ENCODE measurements at regions not wholly inside any gene's neighbourhood (a gene's known extent, or its start where the extent isn't known, plus 50 kb on each side); places are given as distances from the start of the nearest gene placed in this dataset.

- no peak for DNase-seq (ENCODE audit: low spot score)
- Mint-ChIP-seq H3K27me3 (ENCODE audit: insufficient read depth) (no peaks in the 10 kb centered on the region), H3K9me3 (peaks cover 25% of the 10 kb centered on the region), H3K36me3 (ENCODE audit: low read depth) (peaks cover 5% of the 10 kb centered on the region), H3K4me3 (no peak overlapping the region), H3K27ac (no peak overlapping the region), H3K4me1 (ENCODE audit: low read depth) (no peaks in the 10 kb centered on the region)
- intact Hi-C loops (cut with micrococcal nuclease), result no loop called here
Observed at GRCh38 chr12:14283489-14284144, 81.9 kb upstream of the ATF7IP start.

- Mint-ChIP-seq H3K4me1 (ENCODE audit: low read depth) (no peaks in the 10 kb centered on the region), H3K27ac (no peak overlapping the region), H3K27me3 (ENCODE audit: insufficient read depth) (no peaks in the 10 kb centered on the region), H3K4me3 (no peak overlapping the region), H3K9me3 (peaks cover 28% of the 10 kb centered on the region), H3K36me3 (ENCODE audit: low read depth) (peaks cover 5% of the 10 kb centered on the region)
- intact Hi-C loops (cut with micrococcal nuclease), result no loop called here
- DNase-seq (ENCODE audit: low spot score), result no peak
Observed at GRCh38 chr12:14284184-14284722, 81.2 kb upstream of the ATF7IP start.

GRCh38 chr12:14289601-14290000, 75.9 kb upstream of the ATF7IP start:
- no peaks in the 10 kb centered on the region for H3K4me1 Mint-ChIP-seq (ENCODE audit: low read depth)
- no peaks in the 10 kb centered on the region for H3K36me3 Mint-ChIP-seq (ENCODE audit: low read depth)
- DNase-seq (ENCODE audit: low spot score), result no peak
- intact Hi-C loops (cut with micrococcal nuclease), result no loop called here
- H3K4me3 Mint-ChIP-seq, result no peak overlapping the region
- no peaks in the 10 kb centered on the region for H3K27me3 Mint-ChIP-seq (ENCODE audit: insufficient read depth)
- H3K9me3 Mint-ChIP-seq, result peaks cover 23% of the 10 kb centered on the region
- H3K27ac Mint-ChIP-seq, result no peak overlapping the region

GRCh38 chr12:14290951-14291350, 74.5 kb upstream of the ATF7IP start:
- Mint-ChIP-seq H3K27ac (no peak overlapping the region), H3K27me3 (ENCODE audit: insufficient read depth) (no peaks in the 10 kb centered on the region), H3K4me3 (no peak overlapping the region), H3K36me3 (ENCODE audit: low read depth) (no peaks in the 10 kb centered on the region), H3K9me3 (peaks cover 30% of the 10 kb centered on the region), H3K4me1 (ENCODE audit: low read depth) (no peaks in the 10 kb centered on the region)
- intact Hi-C loops (cut with micrococcal nuclease), result no loop called here
- no peak for DNase-seq (ENCODE audit: low spot score)

- H3K4me3 Mint-ChIP-seq, result no peak overlapping the region
- peaks cover 2% of the 10 kb centered on the region for H3K36me3 Mint-ChIP-seq (ENCODE audit: low read depth)
- H3K4me1 Mint-ChIP-seq (ENCODE audit: low read depth), result no peaks in the 10 kb centered on the region
- H3K9me3 Mint-ChIP-seq, result peaks cover 22% of the 10 kb centered on the region
- H3K27ac Mint-ChIP-seq, result no peak overlapping the region
- intact Hi-C loops (cut with micrococcal nuclease), result no loop called here
- H3K27me3 Mint-ChIP-seq (ENCODE audit: insufficient read depth), result no peaks in the 10 kb centered on the region
- DNase-seq (ENCODE audit: low spot score), result no peak
Observed at GRCh38 chr12:14303661-14304155, 61.8 kb upstream of the ATF7IP start.

- Mint-ChIP-seq H3K9me3 (peaks cover 7% of the 10 kb centered on the region), H3K4me3 (no peak overlapping the region), H3K27me3 (ENCODE audit: insufficient read depth) (no peaks in the 10 kb centered on the region), H3K27ac (no peak overlapping the region), H3K4me1 (ENCODE audit: low read depth) (no peaks in the 10 kb centered on the region), H3K36me3 (ENCODE audit: low read depth) (peaks cover 2% of the 10 kb centered on the region)
- DNase-seq (ENCODE audit: low spot score), result no peak
- intact Hi-C loops (cut with micrococcal nuclease), result no loop called here
Observed at GRCh38 chr12:14307004-14307403, 58.5 kb upstream of the ATF7IP start.

- Mint-ChIP-seq H3K9me3 (peaks cover 7% of the 10 kb centered on the region), H3K27ac (no peak overlapping the region), H3K27me3 (ENCODE audit: insufficient read depth) (no peaks in the 10 kb centered on the region), H3K36me3 (ENCODE audit: low read depth) (peaks cover 2% of the 10 kb centered on the region), H3K4me1 (ENCODE audit: low read depth) (no peaks in the 10 kb centered on the region), H3K4me3 (no peak overlapping the region)
- intact Hi-C loops (cut with micrococcal nuclease), result no loop called here
- no peak for DNase-seq (ENCODE audit: low spot score)
Observed at GRCh38 chr12:14308516-14308915, 57.0 kb upstream of the ATF7IP start.

GRCh38 chr12:14310866-14311265, 54.6 kb upstream of the ATF7IP start:
- no peak for DNase-seq (ENCODE audit: low spot score)
- no peaks in the 10 kb centered on the region for H3K27me3 Mint-ChIP-seq (ENCODE audit: insufficient read depth)
- no peak overlapping the region for H3K4me3 Mint-ChIP-seq
- peaks cover 2% of the 10 kb centered on the region for H3K36me3 Mint-ChIP-seq (ENCODE audit: low read depth)
- H3K4me1 Mint-ChIP-seq (ENCODE audit: low read depth), result no peaks in the 10 kb centered on the region
- no peak overlapping the region for H3K27ac Mint-ChIP-seq
- intact Hi-C loops (cut with micrococcal nuclease), result no loop called here
- H3K9me3 Mint-ChIP-seq, result peaks cover 4% of the 10 kb centered on the region

- no peak for DNase-seq (ENCODE audit: low spot score)
- intact Hi-C loops (cut with micrococcal nuclease), result no loop called here
- no peak overlapping the region for H3K27ac Mint-ChIP-seq
Observed at GRCh38 chr12:14313379-14314138, 51.9 kb upstream of the ATF7IP start.

GRCh38 chr12:14314801-14315200, 50.7 kb upstream of the ATF7IP start:
- no peak overlapping the region for H3K27ac Mint-ChIP-seq
- no peak overlapping the region for H3K4me3 Mint-ChIP-seq
- peaks cover 4% of the 10 kb centered on the region for H3K9me3 Mint-ChIP-seq
- no peaks in the 10 kb centered on the region for H3K36me3 Mint-ChIP-seq (ENCODE audit: low read depth)
- intact Hi-C loops (cut with micrococcal nuclease), result no loop called here
- DNase-seq (ENCODE audit: low spot score), result no peak
- H3K4me1 Mint-ChIP-seq (ENCODE audit: low read depth), result no peaks in the 10 kb centered on the region
- no peaks in the 10 kb centered on the region for H3K27me3 Mint-ChIP-seq (ENCODE audit: insufficient read depth)

More at GRCh38 chr12:14313379-14314138, 51.9 kb upstream of the ATF7IP start:
- Mint-ChIP-seq H3K4me1 (ENCODE audit: low read depth) (no peaks in the 10 kb centered on the region), H3K36me3 (ENCODE audit: low read depth) (no peaks in the 10 kb centered on the region), H3K9me3 (peaks cover 4% of the 10 kb centered on the region), H3K4me3 (no peak overlapping the region), H3K27me3 (ENCODE audit: insufficient read depth) (no peaks in the 10 kb centered on the region)

- Mint-ChIP-seq H3K9me3 (no peaks in the 10 kb centered on the region), H3K27ac (no peak overlapping the region), H3K4me1 (ENCODE audit: low read depth) (no peaks in the 10 kb centered on the region), H3K36me3 (ENCODE audit: low read depth) (no peaks in the 10 kb centered on the region), H3K27me3 (ENCODE audit: insufficient read depth) (no peaks in the 10 kb centered on the region), H3K4me3 (no peak overlapping the region)
- intact Hi-C loops (cut with micrococcal nuclease), result no loop called here
- DNase-seq (ENCODE audit: low spot score), result no peak
Observed at GRCh38 chr12:14315501-14315900, 50.0 kb upstream of the ATF7IP start.
